ENCODE measurements at regions not wholly inside any gene's neighbourhood (a gene's known extent, or its start where the extent isn't known, plus 50 kb on each side); places are given as distances from the start of the nearest gene placed in this dataset.

DNA sequence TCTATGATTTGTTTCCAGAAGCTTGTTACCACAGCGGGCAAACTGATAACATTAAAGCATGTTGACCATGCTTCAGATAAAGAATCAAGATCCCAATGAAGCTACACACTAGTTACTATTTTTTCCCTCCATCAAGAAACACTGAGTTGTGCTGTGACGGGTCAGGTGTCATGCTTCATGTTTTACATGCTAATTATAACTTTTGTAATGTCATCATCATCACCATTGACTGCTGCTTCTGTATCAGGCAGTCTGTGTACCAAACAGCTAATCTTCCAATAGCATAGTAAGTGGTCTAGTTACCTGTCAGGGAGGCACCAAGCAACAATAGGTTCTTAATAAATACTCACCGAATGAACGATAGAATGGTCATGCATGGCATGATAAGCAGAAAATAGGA is 388.1 kb downstream of the THBS2 start:
- ChIA-PET CTCF (interaction anchor here (1.2 kb wide), 1 partner anchor 8 kb away, joined by 3 read pairs; no protein-coding TSS in a partner anchor), POLR2A (no interaction called here)
- no peak for DNase-seq (ENCODE audit: extremely low spot score)
- no peak for TF ChIP-seq CTCF (IDR thresholded peaks at IDR 0.05; ENCODE audit: control extremely low read depth, extremely low read depth, low read depth, missing control alignments)

DNA sequence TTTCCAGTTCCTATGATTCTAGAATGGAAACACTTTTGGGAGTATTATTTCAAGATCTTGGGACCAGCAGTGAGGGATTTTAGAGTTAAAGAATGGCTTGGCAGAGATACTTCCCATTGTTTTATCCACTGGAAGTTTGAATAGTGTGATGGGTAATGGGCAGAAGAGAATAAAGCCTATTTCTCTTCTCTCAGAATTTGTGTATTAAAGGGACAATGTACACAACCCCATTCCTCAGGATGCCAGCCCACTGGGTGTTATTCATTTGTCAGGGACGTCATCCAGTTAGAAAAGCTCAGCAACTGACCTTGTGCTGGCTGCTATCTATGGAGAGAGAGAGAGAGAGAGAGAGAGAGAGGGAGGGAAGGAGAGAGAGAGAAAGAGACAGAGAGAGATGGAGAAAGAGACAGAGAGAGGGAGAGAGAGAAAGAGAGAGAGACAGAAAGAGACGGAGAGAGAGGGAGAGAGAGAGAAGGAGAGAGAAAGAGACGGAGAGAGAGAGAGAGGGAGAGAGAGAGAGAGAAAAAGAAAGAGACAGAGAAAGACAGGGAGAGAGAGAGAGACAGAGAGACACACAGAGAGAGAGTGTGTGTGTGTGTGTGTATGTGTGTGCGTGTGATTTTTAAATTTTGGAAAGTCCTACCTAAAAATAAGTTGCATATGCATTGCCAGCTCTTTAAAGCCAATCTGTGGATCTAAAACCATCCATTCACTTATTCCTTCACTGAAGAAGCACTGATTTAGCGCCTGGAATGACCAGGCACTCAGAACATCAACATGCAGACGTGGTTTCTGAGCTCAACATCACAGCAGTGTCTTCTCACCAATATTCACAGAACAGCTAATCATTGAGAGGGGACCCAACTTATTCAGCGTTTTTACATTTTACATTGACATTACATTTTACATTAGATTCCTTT is 388.8 kb downstream of the THBS2 start:
- ChIA-PET CTCF (no interaction called here), POLR2A (no interaction called here)
- TF ChIP-seq CTCF (IDR thresholded peaks at IDR 0.05; ENCODE audit: control extremely low read depth, extremely low read depth, low read depth, missing control alignments), result no peak
- no peak for DNase-seq (ENCODE audit: extremely low spot score)

GRCh38 chr6:168863467-168863866 is 390.2 kb downstream of the THBS2 start:
- ChIA-PET CTCF (no interaction called here), POLR2A (no interaction called here)
- TF ChIP-seq CTCF (IDR thresholded peaks at IDR 0.05; ENCODE audit: control extremely low read depth, extremely low read depth, low read depth, missing control alignments), result no peak
- no peak for DNase-seq (ENCODE audit: extremely low spot score)

DNA sequence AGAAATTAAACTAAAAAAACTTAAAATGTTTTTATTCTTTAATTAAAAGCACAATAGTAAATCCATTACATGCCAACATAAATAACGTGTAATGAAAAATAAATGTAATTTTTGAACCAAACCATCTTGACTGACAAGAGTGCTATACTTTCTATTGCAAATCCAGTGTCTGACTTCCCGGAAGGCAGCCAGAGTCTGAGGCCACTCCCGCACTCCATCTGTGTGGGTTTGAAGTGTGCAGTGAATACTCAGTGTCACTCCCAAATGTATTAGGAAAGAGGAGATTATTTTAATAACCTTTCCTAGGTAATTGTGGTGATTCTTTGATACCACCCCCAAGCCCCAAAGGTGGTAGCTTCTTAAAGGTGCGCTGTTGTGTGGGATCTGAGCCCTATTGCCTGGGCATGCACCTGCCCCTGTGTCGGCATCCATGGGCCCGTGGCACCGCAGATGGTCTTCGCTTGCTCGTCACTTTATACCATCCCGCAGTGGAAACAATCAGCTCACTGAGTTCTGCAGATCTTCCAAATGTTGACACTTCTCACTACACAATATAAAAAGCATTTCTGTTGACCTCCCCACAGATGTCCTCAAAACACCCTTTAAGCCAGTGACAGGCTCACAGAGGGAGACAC is 391.2 kb downstream of the THBS2 start:
- no peak for DNase-seq (ENCODE audit: extremely low spot score)

DNA sequence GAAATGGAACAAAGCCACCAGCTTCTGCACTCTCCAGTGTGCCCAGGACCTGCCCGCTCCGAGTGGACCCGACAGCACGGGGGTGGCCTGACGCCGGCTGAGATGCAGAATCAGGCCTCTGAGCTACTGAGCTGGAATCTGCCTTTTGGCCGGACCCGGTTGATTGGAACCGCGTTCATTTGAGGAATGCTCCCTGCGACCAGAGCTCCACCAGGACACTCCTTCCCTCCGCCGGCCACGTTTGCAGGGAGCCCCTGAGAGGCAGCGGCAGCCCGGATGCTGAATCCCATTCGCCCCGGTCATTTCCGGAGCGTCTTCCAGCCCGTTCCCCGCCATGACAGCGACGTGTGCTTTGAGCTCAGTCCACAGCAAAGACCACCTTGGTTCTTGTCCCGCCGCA is 392.7 kb downstream of the THBS2 start:
- no peak for DNase-seq (ENCODE audit: extremely low spot score)
- CTCF ChIA-PET, result no interaction called here
- POLR2A ChIA-PET, result no interaction called here
- TF ChIP-seq CTCF (IDR thresholded peaks at IDR 0.05; ENCODE audit: control extremely low read depth, extremely low read depth, low read depth, missing control alignments), result no peak

More for the DNA sequence above, 391.2 kb downstream of the THBS2 start:
- TF ChIP-seq CTCF (IDR thresholded peaks at IDR 0.05; ENCODE audit: control extremely low read depth, extremely low read depth, low read depth, missing control alignments), result no peak
- ChIA-PET CTCF (no interaction called here), POLR2A (no interaction called here)

GRCh38 chr6:168860341-168860740 is 393.3 kb downstream of the THBS2 start:
- no peak for DNase-seq (ENCODE audit: extremely low spot score)
- POLR2A ChIA-PET, result no interaction called here
- TF ChIP-seq CTCF (IDR thresholded peaks at IDR 0.05; ENCODE audit: control extremely low read depth, extremely low read depth, low read depth, missing control alignments), result no peak
- CTCF ChIA-PET, result no interaction called here

Measured in GM10248 (cell line).